ENCODE measurements at regions not wholly inside any gene's neighbourhood (a gene's known extent, or its start where the extent isn't known, plus 50 kb on each side); places are given as distances from the start of the nearest gene placed in this dataset.

DNA sequence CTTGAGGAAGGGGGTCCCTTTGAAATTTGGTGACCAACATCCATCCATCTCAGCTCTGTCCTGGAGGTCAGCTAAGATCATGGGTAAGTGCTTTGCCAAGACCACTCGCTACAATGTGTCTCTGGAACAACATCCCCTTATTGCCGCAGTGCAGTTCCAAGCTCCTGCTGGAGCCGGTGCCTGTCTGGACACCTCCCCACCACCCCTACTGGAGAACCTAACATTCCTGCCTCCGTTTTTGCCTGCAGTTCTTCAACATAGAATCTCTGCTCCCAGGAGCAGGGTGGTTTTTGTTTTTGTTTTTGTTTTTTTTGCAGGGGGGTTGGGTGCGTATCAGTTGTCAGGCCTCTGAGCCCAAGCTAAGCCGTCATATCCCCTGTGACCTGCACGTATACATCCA, 51.2 kb upstream of the FXYD4 start:
- H3K9me3 ChIP-seq (ENCODE audit: control insufficient read depth in 2 of 3, insufficient read depth in 1 of 3, low read length in 3 of 3) = no peaks in the 10 kb centered on the region
- FAIRE-seq (no peak), DNase-seq (peak in 1 of 5 donors; percentile 11)
- no peaks in the 10 kb centered on the region for H3K27me3 ChIP-seq (ENCODE audit: control insufficient read depth, insufficient read depth, low read length)
- peaks cover 0 to 6% (median 0%) of the 10 kb centered on the region in 3 donors for H3K4me1 ChIP-seq (ENCODE audit: control insufficient read depth in 2 of 3, insufficient read depth in 2 of 3, low read depth in 1 of 3, low read length in 3 of 3)
- TF ChIP-seq, protein P1, sequence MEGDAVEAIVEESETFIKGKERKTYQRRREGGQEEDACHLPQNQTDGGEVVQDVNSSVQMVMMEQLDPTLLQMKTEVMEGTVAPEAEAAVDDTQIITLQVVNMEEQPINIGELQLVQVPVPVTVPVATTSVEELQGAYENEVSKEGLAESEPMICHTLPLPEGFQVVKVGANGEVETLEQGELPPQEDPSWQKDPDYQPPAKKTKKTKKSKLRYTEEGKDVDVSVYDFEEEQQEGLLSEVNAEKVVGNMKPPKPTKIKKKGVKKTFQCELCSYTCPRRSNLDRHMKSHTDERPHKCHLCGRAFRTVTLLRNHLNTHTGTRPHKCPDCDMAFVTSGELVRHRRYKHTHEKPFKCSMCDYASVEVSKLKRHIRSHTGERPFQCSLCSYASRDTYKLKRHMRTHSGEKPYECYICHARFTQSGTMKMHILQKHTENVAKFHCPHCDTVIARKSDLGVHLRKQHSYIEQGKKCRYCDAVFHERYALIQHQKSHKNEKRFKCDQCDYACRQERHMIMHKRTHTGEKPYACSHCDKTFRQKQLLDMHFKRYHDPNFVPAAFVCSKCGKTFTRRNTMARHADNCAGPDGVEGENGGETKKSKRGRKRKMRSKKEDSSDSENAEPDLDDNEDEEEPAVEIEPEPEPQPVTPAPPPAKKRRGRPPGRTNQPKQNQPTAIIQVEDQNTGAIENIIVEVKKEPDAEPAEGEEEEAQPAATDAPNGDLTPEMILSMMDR (IDR thresholded peaks at IDR 0.05; ENCODE audit: borderline replicate concordance, extremely low read depth, insufficient read depth) = no peak
- H3K27ac ChIP-seq (ENCODE audit: low read depth in 2 of 2, low read length in 2 of 2) = no peak overlapping the region
- intact Hi-C loops (cut with DNase I) = no loop called here
- H3K4me3 ChIP-seq (ENCODE audit: low read length in 3 of 3) = no peak overlapping the region
- no peak overlapping the region for H3K9ac ChIP-seq (ENCODE audit: low read length in 3 of 3)
- H3K36me3 ChIP-seq (ENCODE audit: control insufficient read depth in 2 of 3, insufficient read depth in 3 of 3, low read length in 3 of 3) = no peaks in the 10 kb centered on the region

DNA sequence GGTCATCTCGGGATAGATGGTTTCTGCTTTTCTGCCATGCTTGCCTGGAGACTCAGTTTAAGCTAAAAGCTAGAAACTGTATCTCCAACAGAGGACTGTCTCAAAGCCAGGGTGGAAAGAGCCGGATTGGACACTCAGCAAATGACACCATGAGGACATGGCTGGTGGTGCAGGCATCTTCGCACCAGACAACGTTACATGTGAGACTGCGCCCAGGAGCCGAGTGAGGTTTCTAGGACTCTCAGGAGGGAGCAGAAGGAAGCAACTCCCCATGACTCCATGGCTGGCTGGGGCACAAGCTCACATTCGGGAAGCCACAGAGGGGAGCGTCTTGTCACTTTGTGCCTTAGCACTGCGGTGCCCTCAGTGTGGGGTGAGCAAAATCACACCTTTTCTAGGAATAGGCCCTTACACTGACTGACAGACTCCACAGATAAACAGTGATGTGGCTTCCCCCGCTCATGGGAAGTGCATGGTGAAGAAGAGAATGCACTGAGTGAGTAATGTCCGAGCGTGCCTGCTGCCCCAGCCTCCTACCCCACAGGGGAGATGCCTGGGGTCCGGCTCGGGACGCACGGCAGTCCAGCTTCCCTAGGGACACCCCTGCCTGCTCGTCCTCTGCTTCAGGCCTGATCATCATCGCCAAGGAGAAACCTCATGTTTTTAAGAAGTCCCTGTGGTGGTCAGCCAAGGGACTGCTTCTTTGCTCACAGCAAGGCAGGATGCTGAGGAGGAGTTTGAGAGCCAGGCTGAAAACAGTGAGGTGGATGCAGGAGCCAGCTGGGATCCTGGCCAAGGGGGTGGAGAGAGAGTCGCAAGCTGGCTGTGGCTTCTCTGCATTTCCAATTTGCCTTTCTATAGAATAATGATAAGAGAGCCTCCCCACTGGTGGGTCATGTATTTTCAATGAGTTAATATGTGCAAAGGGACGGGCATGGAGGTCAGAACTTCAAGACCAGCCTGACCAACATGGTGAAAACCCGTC, 52.2 kb upstream of the FXYD4 start:
- Histone ChIP-seq H3K9ac (ENCODE audit: low read length in 3 of 3) (no peak overlapping the region), H3K36me3 (ENCODE audit: control insufficient read depth in 2 of 3, insufficient read depth in 3 of 3, low read length in 3 of 3) (no peaks in the 10 kb centered on the region), H3K27me3 (ENCODE audit: control insufficient read depth, insufficient read depth, low read length) (no peaks in the 10 kb centered on the region), H3K27ac (ENCODE audit: low read depth in 2 of 2, low read length in 2 of 2) (no peak overlapping the region), H3K4me1 (ENCODE audit: control insufficient read depth in 2 of 3, insufficient read depth in 2 of 3, low read depth in 1 of 3, low read length in 3 of 3) (peaks cover 0 to 6% (median 0%) of the 10 kb centered on the region in 3 donors), H3K9me3 (ENCODE audit: control insufficient read depth in 2 of 3, insufficient read depth in 1 of 3, low read length in 3 of 3) (no peaks in the 10 kb centered on the region), H3K4me3 (ENCODE audit: low read length in 3 of 3) (no peak overlapping the region)
- FAIRE-seq = no peak
- DNase-seq = peak in 1 of 5 donors; percentile 57
- intact Hi-C loops (cut with DNase I) = no loop called here
- TF ChIP-seq, protein P1 (IDR thresholded peaks at IDR 0.05; ENCODE audit: borderline replicate concordance, extremely low read depth, insufficient read depth) = no peak

DNA sequence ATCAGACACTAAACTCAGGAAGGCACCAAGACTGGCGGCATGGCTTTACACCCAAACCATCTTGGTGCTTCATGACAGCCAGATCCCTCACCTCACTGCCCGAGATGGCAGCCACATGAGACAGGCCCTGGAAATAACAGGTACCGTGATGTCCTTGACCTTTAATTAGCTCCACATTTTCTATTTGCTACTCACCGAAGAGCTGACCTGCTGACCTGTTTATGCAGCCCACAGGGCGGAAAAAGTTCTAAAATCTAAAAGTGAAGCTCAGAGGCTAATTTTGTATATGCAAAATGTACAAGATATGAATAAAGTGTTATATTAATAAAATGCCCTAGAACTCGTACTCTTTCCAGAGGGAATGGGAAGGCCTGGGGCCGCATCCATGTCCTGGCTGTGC, 51.6 kb upstream of the RASGEF1A start:
- no peak for DNase-seq
- Histone ChIP-seq H3K9ac (ENCODE audit: low read length in 3 of 3) (no peak overlapping the region), H3K27ac (ENCODE audit: low read depth in 2 of 2, low read length in 2 of 2) (no peak overlapping the region), H3K9me3 (ENCODE audit: control insufficient read depth in 2 of 3, insufficient read depth in 1 of 3, low read length in 3 of 3) (no peaks in the 10 kb centered on the region), H3K4me1 (ENCODE audit: control insufficient read depth in 2 of 3, insufficient read depth in 2 of 3, low read depth in 1 of 3, low read length in 3 of 3) (peaks cover 0 to 6% (median 0%) of the 10 kb centered on the region in 3 donors), H3K4me3 (ENCODE audit: low read length in 3 of 3) (no peak overlapping the region), H3K36me3 (ENCODE audit: control insufficient read depth in 2 of 3, insufficient read depth in 3 of 3, low read length in 3 of 3) (no peaks in the 10 kb centered on the region), H3K27me3 (ENCODE audit: control insufficient read depth, insufficient read depth, low read length) (no peaks in the 10 kb centered on the region)
- TF ChIP-seq, protein P1 (IDR thresholded peaks at IDR 0.05; ENCODE audit: borderline replicate concordance, extremely low read depth, insufficient read depth) = no peak
- no peak for FAIRE-seq
- intact Hi-C loops (cut with DNase I) = no loop called here

All from kidney (tissue), 13 donors.